Left lung (tissue), 4 donors: ENCODE measurements at regions not wholly inside any gene's neighbourhood (a gene's known extent, or its start where the extent isn't known, plus 50 kb on each side); places are given as distances from the start of the nearest gene placed in this dataset.
"Not testable (repeated sequence)": the region's sequence is repeated elsewhere in the genome, so short reads cannot be mapped to it uniquely, and the experiment has no call there.

Experiments
- ATAC-seq: fragments of 200-7000 bp; cut with Tn5 transposase; one replicate; pipeline ENCODE4 v1.9.1; 2020; ENCODE audit warnings: moderate library complexity
- DNase-seq, 4 donors: peaks; one replicate each; pipeline ENCODE4 v3.0.0-alpha.2; 2013 to 2020
- H3K27ac ChIP-seq, 2 donors: fragments of 200-600 bp; sonication (generic) in 1 of 2; one replicate each; pipeline versions ENCODE4 v1.5.0 to v1.8.0; 2020 to 2021
- H3K27me3 ChIP-seq, 2 donors: fragments of 200-600 bp; sonication (generic) in 1 of 2; one replicate each; pipeline versions ENCODE4 v1.5.0 to v1.8.0; 2020 to 2021
- H3K36me3 ChIP-seq, 2 donors: fragments of 200-600 bp; sonication (generic) in 1 of 2; one replicate each; pipeline versions ENCODE4 v1.5.0 to v1.8.0; 2020 to 2021
- H3K4me1 ChIP-seq, 2 donors: fragments of 200-600 bp; one replicate each; pipeline ENCODE4 v1.8.0; 2021
- H3K4me3 ChIP-seq, 2 donors: fragments of 200-600 bp; sonication (generic) in 1 of 2; one replicate each; pipeline versions ENCODE4 v1.5.0 to v1.8.0; 2020 to 2021; ENCODE audit warnings: mild to moderate bottlenecking in 1 of 2
- H3K9me3 ChIP-seq, 2 donors: fragments of 200-600 bp; sonication (generic) in 1 of 2; one replicate each; pipeline versions ENCODE4 v1.5.0 to v1.8.0; 2020 to 2021
- intact Hi-C, 2 donors: fragments of 100-400 bp; cut with DNase I; formaldehyde crosslinking; loops; one replicate each; pipeline versions ENCODE4 v1.11.2 to v1.14.2; 2022
- TF ChIP-seq, protein P1 (sequence below), 2 donors: fragments of 200-600 bp; sonication (generic) in 1 of 2; IDR thresholded peaks; one replicate each; pipeline versions ENCODE4 v1.5.0 to v1.8.0; 2021; ENCODE audit warnings: antibody characterized with exemption in 2 of 2
- donor health status: DM: no; HTN: yes; CAD: no.
- donor health status: DM: no; HTN: no; CAD: no.

DNA sequence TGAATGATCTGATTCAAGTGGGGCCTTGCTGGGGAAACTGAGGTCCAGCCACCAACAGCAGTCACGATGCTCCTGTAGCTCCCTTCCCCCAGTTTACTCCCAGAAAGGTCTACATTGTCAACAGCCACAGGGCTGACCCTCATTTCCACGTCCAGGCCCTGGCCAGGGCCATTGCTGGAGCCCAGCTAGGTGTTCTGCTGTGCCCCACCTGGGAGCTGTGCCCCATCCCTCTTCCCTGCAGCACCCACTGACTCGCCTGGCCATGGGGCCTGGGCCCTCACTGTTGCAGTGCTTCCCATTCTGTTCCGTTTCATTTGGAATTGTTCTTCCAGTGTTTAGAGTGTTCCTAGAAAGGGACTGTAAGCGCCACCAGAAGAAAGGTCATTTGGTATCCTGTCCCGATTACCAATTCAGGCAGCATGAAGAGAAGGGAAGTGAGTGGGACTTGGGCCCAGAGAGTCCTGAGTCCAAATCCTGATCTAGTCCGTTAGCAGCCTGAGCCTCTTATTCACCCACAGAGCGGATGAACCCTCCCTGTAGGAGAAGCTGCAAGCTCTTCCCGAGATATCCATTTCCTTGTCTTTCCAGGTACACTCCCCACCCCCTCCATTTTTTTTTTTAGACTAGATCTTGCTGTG lies 73.1 kb upstream of the HPCAL1 start:
- TF ChIP-seq, protein P1, sequence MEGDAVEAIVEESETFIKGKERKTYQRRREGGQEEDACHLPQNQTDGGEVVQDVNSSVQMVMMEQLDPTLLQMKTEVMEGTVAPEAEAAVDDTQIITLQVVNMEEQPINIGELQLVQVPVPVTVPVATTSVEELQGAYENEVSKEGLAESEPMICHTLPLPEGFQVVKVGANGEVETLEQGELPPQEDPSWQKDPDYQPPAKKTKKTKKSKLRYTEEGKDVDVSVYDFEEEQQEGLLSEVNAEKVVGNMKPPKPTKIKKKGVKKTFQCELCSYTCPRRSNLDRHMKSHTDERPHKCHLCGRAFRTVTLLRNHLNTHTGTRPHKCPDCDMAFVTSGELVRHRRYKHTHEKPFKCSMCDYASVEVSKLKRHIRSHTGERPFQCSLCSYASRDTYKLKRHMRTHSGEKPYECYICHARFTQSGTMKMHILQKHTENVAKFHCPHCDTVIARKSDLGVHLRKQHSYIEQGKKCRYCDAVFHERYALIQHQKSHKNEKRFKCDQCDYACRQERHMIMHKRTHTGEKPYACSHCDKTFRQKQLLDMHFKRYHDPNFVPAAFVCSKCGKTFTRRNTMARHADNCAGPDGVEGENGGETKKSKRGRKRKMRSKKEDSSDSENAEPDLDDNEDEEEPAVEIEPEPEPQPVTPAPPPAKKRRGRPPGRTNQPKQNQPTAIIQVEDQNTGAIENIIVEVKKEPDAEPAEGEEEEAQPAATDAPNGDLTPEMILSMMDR (IDR thresholded peaks at IDR 0.05) = no peak
- H3K4me1 ChIP-seq = no peaks in the 10 kb centered on the region
- intact Hi-C loops = no loop called here
- no peak for ATAC-seq
- peak in 1 of 4 donors; percentile 65 for DNase-seq
- no peaks in the 10 kb centered on the region for H3K36me3 ChIP-seq
- no peaks in the 10 kb centered on the region for H3K9me3 ChIP-seq
- no peak overlapping the region for H3K4me3 ChIP-seq
- H3K27ac ChIP-seq = no peak overlapping the region
- no peaks in the 10 kb centered on the region for H3K27me3 ChIP-seq

DNA sequence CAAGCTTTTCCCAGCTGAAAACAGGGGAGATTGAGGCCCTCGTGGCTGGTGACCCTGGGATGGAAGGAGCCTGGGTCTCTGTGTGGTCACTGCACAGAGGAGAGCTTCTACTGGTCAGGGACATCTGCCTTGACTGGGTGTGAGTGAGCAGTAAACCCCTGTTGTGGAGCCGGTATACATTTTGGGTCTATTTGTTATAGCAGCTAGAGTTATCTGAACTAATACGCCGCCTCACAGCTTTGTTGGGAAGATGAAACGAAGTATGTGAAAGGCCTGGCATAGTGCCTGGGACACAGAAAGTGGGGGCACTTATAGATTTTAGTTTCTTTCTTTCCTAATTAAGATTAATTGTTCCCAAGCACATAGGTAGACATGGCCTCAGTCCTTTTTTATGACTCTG lies 72.2 kb upstream of the HPCAL1 start:
- Histone ChIP-seq H3K4me3 (no peak overlapping the region), H3K9me3 (no peaks in the 10 kb centered on the region), H3K27me3 (no peaks in the 10 kb centered on the region), H3K36me3 (no peaks in the 10 kb centered on the region), H3K4me1 (no peaks in the 10 kb centered on the region), H3K27ac (no peak overlapping the region)
- intact Hi-C loops = no loop called here
- TF ChIP-seq, protein P1 (IDR thresholded peaks at IDR 0.05) = no peak
- DNase-seq (no peak), ATAC-seq (no peak)

DNA sequence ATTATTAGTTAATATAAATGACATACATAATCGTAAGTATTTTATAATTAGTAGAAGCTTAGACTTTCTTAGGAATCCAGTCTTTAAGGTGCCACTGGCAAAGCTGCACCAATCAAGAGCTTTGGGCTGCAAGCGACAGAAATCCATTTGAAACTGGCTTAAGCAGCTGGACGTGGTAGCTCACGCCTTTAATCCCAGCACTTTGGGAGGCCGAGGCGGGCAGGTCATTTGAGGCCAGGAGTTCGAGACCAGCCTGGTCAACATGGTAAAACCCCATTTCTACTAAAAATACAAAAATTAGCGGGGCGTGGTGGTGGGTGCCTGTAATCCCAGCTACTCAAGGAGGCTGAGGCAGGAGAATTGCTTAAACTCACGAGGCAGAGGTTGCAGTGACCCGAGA lies 71.8 kb upstream of the HPCAL1 start:
- H3K27me3 ChIP-seq, DNase-seq, H3K36me3 ChIP-seq, intact Hi-C loops, H3K9me3 ChIP-seq, H3K4me3 ChIP-seq, H3K4me1 ChIP-seq, ATAC-seq, H3K27ac ChIP-seq: not testable (repeated sequence)

DNA sequence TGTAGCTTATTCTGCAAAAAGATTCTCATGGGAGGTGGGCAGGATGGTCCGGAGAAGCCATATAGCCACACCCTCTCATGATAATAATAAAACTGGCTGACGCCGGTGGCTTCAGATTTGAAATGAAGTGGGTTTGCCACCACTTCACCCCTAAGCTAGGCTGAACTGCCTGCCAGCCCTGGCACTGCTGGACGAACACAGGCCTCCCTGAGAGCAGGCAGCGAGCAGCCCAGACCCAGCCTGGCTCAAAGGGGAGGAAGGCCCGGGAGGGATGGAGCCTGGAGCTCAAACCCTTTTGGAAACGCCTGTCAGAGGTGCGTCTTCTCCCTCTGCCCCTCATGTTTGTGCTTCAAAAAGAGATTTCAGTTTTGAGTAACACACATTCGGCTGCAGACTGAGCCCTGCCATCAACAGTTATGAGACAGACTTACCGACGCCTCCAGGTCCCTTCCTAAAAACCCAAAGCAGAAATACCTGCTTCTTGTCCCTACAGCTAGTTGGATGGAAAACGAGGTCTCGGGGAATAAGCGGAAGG lies 71.1 kb upstream of the HPCAL1 start:
- no peaks in the 10 kb centered on the region for H3K9me3 ChIP-seq
- no peak overlapping the region for H3K27ac ChIP-seq
- no peaks in the 10 kb centered on the region for H3K4me1 ChIP-seq
- no peak overlapping the region for H3K4me3 ChIP-seq
- TF ChIP-seq, protein P1 (IDR thresholded peaks at IDR 0.05) = no peak
- no peaks in the 10 kb centered on the region for H3K36me3 ChIP-seq
- DNase-seq (no peak), ATAC-seq (no peak)
- intact Hi-C loops = no loop called here
- no peaks in the 10 kb centered on the region for H3K27me3 ChIP-seq

DNA sequence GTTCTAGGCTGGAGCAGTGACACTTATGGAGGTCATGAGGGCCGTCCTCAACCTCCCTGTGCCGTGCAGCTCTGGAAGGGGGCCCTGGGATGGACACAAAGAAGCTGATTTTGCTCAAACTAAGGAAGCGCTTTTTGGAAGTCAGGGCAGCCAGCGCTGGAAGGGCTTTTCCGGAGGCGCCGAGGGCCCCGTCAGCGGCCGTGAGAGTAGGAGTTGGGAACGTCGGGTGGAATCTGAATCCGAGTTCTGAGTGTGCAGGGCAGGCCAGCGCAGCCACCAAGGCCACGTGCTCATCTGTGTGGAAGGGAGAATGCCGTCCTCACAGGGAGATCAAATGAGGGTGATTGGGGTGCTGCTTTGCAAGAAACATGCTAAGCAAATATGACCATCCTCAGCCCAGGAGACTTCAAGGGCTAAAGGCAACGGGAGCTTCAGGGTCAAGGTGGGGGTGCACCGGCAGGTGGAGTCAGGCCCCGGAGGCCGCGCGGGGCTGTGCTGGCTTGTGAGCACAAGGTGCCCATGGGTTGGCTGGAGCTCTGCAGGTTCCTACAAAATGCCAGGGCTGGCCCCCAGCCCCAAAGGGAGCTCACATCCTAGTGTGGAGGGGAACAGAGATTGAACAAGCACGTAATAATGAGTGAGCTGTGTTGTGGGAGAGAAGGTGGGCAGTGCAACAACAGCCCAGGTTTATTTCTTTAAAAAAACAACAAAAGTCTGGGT lies 70.4 kb upstream of the HPCAL1 start:
- DNase-seq (no peak), ATAC-seq (no peak)
- no peaks in the 10 kb centered on the region for H3K9me3 ChIP-seq
- no peak overlapping the region for H3K4me3 ChIP-seq
- no peak overlapping the region for H3K27ac ChIP-seq
- H3K36me3 ChIP-seq = no peaks in the 10 kb centered on the region
- intact Hi-C loops = no loop called here
- TF ChIP-seq, protein P1 (IDR thresholded peaks at IDR 0.05) = no peak
- H3K4me1 ChIP-seq = no peaks in the 10 kb centered on the region
- no peaks in the 10 kb centered on the region for H3K27me3 ChIP-seq
